ENCODE measurements at regions not wholly inside any gene's neighbourhood (a gene's known extent, or its start where the extent isn't known, plus 50 kb on each side); places are given as distances from the start of the nearest gene placed in this dataset.

DNA sequence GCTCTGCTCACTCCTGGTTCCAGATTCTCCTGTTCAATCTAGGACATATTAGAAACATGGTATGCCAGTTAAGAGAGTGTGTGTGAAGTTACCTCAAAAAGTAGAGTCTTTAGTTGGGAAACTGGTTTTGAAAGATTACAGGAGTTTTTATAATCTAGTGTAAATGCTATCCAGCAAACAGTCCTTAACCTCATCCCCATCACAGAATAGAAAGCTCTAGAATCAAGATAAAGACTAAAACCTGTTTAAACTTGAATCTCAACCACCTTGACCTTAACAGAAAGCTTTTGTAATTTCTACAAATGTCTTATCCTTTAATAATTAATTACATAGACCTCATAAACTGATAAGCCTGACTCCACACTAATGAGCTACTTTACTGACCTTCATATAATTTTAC is 1288.7 kb upstream of the SORCS1 start:
- DNase-seq: no peak

DNA sequence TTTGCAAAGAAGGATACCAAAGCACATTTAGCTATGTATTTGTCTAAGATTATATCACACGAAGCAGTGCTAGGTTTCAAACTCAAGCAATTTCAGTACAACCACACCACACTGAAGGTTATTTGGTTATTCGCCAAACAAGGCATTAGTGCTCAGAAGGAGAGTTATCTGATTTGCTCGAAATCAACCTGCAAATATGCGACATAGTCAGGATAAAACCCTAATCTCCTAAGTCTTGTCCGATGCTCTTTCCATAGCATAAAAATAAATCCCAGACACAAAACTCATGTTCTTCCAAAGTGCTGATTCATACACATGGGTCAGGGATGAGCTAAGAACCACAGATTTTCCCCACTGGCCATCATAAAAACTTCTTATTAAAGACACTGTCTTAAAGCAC is 1288.0 kb upstream of the SORCS1 start:
- no peak for DNase-seq

DNA sequence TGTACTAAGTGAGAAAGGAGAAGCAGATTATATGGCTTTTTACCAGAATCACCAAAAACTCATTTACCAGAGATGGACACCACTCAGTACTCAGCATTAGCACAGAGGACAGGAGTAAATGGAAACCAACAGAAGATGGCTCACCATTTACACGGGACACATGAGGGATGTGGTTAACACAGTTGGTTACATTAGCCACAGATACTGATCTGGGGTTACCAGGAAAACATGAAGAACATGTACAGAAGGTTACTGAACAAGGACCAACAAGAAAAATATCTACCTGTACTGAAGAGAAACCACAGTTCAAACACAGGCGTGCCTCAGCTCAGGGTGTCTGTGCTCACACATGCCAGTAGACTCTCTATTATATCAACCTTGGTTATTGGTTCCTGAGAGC is 1285.8 kb upstream of the SORCS1 start:
- DNase-seq: no peak

GRCh38 chr10:108445746-108446145 is 1281.2 kb upstream of the SORCS1 start:
- DNase-seq: no peak

GRCh38 chr10:108443636-108444035 is 1279.1 kb upstream of the SORCS1 start:
- no peak for DNase-seq

- no peak for DNase-seq
Observed at GRCh38 chr10:108439397-108439796, 1274.9 kb upstream of the SORCS1 start.

DNA sequence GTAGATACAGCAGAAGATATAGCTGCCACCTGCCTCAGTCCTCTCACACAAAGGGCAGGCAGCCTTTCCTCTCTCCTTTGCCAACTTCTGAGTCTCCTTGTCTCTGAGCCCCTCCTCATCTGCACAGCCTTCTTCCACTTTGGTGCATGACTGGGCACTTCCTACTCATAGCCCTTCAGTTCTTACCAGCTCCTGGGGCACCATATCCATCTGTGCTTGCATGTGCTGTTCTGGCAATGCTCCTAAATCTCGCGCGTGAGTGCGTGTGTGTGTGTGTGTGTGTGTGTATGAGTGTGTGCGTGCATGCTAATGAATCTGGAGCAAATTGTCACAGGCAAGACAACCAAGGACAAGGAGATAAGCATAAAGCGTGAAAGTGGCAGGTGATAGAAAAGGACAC is 1271.6 kb upstream of the SORCS1 start:
- DNase-seq: no peak

DNA sequence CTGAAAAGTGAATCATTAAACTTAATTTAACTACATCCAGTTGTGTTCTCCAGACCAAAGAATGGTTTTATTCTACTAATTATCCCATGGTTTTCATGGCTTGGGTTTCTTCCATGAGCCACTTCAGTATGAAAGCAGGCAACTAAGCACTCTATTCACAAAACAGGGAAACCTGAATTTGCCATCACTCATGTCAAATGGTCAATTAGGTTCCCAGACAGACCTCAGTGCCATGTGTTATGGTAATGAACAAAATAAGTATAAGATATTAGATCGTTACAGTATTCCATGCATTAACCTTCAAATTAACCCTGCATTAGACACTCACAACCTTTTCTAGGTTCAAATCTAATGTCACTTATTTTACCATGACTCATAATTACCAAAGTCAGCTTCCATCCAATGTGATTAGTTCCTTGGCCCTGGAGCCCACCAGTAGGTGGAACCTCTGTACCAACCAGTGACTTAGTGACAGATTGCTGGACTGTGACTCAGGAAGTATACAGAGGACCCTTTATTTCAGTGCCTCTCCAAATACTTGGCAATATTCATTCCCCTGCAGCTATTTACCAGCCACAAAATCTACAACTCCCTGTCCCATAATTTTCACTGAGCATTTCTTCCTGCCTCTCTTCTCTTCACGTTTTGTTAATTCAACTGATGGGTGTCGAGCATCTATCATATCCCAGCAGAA is 1270.2 kb upstream of the SORCS1 start:
- no peak for DNase-seq

DNA sequence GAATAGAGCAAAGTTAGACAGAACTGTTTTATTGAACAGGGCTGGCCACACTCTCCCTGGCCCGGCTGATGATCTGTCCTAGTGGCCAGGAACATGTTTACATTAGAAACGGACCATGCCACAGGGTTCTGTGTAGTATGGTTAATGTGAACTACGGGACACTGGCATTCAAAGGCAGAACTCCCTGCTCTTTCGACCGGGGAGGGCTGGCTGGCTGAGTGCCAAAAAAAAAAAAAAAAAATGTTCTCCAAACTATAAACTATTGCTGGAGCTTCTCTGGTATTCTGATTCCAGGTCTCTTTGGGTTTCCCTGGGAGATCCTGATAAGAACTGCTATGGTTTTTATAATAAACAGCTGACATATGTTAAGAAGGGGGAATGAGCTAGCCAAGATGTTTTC is 1262.6 kb upstream of the SORCS1 start:
- DNase-seq: peak; percentile 20

DNA sequence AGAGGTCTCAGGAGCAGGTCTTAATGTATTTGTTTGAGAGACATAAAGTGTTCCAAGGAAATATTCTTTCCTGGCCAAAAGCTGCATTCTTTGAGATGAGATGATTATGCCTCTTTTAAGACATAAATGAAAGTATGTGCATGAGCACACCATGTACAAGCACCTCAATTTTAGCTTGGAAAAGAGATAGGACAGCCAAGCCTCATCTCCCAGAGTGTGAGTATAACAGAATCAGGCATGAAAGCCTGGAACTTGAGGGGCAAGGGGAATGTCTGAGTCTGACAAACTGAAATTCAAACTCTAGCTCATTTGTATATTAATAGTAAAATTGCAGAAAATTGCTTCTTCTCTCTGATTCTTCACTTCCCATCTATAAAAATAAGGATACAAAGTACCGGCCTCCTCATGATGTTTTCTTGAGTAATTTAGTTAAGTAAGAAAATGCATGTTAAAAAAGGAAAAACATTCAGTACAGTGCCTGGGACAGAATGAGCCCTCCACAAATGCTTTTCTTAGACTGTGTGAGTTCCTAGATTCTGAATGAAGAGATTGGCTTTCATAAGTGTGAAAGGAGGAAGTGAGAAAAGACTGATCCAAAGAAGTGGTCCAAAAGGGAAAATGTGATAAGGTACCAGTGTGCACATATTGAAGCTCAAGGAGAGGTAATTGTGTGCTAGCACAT is 1260.9 kb upstream of the SORCS1 start:
- no peak for DNase-seq

DNA sequence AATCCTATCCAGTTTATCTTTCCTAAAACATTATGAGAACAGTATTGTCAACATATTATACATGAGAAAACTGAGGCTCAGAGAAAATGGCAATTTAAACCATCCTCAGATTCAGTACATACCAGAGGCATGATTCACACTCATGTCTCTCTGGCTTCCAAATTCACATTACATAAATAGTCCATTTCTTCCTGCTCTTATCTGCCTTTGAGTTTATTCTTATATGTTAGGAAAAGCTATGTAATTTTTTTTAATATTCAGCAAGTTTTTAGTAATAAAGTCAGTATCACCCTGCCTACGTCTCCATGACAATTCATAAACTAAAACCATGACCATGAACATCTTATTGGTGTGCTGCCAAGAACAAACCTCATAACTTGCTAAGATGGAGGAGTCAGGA is 1260.2 kb upstream of the SORCS1 start:
- no peak for DNase-seq

DNA sequence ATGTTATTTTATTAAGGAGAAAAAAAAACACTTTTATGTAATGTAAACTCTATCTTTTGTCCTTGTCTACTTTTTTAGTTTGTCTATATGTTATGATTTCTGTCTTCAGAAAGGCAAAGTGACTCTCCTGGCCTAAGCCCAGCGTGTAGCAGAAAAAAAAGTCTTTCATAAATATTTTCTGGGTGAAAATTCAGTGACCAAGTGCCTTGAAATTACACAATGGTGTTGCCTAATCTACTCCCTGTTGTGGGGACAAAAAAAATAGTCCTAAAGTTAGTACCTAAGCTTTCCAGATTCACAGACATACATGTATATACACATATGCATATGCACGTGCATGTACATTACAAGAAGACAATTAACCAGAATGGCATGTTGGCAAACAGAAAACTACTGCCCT is 1257.8 kb upstream of the SORCS1 start:
- no peak for DNase-seq

GRCh38 chr10:108421266-108421665 is 1256.8 kb upstream of the SORCS1 start:
- no peak for DNase-seq

GRCh38 chr10:108413954-108414353 is 1249.4 kb upstream of the SORCS1 start:
- DNase-seq: no peak

DNA sequence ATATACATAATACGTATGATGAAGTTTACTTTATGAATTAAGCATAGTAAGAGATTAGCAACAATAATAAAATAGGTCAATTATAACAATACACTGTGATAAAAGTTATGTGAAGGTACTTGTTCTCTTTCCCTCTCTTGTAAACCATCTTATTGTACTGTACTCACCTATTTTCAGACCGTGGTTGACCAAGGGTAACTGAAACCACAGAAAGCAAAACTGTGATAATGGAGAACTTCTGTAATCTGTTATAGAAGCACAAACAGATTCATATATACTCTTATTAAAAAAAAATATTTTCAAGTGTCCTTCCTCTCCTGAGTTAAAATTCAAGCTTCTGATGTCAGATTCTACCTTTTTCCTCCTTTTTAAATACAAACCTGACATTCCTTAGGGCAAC is 1247.8 kb upstream of the SORCS1 start:
- DNase-seq: no peak

DNA sequence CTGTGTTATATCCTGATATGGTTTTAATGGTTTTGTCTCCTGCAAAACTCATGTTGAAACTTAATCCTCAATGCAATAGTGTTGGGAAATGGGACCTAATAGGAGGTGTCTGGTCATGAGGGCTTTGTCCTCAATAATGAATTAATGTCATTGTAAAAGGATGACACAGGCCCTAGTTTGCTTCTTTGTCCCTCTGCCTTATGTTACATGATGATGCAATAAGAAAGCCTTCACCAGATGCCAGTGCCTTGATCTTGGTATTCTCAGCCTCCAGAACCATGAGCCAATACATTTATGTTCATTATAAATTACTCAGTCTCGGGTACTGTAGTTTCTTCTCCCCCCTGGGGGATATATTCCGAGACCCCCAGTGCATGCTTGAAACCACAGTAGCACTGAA is 1247.4 kb upstream of the SORCS1 start:
- DNase-seq: no peak

DNA sequence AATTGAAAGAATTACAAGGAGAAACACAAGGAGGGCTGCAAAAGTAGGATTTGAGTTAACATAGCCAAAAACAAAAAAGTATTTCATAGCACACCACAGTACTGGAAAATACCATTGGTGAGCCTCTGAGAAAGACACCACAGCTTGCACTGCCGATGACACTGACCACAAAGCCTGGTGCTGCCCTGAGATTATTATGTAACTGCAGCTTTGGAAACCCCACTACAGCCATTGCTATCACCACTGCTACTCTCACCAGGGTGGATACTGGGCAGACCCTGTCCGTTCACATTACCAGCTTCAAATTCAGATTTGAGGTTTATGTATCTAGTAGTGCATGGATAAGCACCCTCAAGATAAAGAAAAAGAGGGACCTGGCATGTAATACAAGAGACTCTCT is 1246.7 kb upstream of the SORCS1 start:
- DNase-seq: peak; percentile 26

DNA sequence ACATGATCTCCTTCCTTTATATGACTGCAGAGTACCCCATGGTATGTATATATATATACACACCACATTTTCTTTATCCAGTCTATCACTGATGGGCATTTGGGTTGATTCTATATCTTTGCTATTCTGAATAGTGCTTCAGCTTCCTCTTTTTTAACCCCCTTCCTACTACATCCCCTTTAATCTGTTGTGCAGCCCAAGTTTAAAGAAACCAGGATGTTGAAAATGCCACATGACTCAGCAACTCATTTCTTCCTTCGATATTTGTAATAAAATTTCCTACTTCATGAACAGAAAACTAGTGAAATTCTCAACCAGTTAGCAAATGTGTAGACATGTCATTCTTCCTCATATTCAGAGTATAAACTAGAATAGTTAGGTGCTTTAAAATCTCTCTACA is 1245.7 kb upstream of the SORCS1 start:
- no peak for DNase-seq

- DNase-seq: no peak
Observed at GRCh38 chr10:108409306-108409705, 1244.8 kb upstream of the SORCS1 start.

DNA sequence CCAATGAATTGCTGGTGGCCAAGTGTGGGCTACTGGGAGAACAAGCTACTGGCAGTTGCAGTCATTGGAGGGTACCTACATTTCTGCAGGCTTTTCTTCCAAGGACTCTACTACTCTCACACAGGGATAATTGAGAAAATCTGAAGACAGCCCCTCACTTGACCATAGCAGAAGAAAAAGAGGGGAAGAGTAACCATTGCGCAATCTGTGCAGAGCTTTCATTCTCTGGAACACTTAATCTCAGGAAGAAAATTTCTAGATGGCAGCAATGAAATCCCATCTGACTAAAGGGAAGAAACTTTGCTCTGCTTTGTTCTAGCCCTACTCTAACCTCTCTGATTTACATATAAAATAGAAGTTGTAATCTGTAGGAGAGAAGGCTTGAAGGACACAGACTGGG is 1239.6 kb upstream of the SORCS1 start:
- DNase-seq: no peak

DNA sequence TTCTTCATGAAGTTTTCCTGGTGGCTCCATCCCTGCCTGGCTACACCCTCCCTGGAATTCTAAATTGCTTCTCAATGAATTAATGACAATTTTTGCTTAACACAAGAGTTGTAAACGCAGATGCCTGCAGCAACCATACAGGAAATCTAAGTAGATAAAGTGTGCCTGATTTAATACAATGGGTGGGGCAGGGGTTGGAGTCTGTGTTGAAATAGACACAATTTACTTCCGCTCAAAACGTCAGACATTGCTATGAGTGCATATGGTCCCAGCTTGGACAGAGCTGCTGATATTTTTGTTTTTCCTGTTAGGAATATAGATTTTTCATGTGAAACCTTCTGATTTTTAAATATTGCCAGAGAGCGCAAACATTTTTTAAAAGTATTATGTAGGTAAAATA is 1235.0 kb upstream of the SORCS1 start:
- no peak for DNase-seq

- peak; percentile 14 for DNase-seq
Observed at GRCh38 chr10:108393089-108393488, 1228.6 kb upstream of the SORCS1 start.

DNA sequence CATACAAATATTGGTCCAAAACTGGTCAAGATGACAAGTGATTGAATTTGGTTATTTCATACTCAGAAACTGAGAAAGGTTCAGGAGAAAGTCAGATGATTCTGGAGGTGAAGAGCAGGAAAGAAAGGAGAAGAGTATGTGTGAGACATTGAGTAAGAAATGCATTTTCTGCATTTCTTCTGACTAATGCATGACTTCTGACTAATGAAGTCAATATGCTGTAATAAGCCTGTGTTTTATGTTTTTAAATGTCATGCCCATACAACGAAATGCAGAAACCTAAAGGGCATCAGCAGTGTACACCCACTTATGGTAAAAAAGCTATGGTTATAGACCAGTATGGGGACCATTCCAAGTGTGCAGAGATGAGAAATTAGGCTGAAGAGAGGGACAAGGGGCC is 1227.8 kb upstream of the SORCS1 start:
- no peak for DNase-seq

GRCh38 chr10:108388706-108389105 is 1224.2 kb upstream of the SORCS1 start:
- DNase-seq: no peak

GRCh38 chr10:108385963-108386362 is 1221.5 kb upstream of the SORCS1 start:
- no peak for DNase-seq

Data from femur (tissue), 1 donor.